GM12878 (cell line): ENCODE measurements at regions not wholly inside any gene's neighbourhood (a gene's known extent, or its start where the extent isn't known, plus 50 kb on each side); places are given as distances from the start of the nearest gene placed in this dataset.

Experiments
- ATAC-seq: fragments of 200-7000 bp; cut with Tn5 transposase; 3 replicates; pipeline ENCODE4 v1.9.1; 2020; ENCODE audit warnings: mild to moderate bottlenecking, moderate library complexity
- BruUV-seq: library from RNA; stranded (reverse); fragments of 400-500 nt; replicated peaks from 2 replicates; lab custom pipeline; 2021; lab: Mats Ljungman, UMichigan
- CTCF ChIA-PET: fragments of 300-600 bp; sonication (Branson Sonifier 250); formaldehyde crosslinking; extraction: SDS; loops from one replicate; lab custom pipeline; 2021; ENCODE audit warnings: inconsistent platforms; lab: Yijun Ruan, JAX
- POLR2A ChIA-PET: fragments of 350-600 bp; formaldehyde crosslinking; extraction: SDS; loops from one replicate; lab custom pipeline; 2021; ENCODE audit warnings: inconsistent platforms; lab: Charles Lee
- RAD21 ChIA-PET: fragments of 300-600 bp; sonication (Branson Sonifier 250); formaldehyde crosslinking; loops from one replicate; lab custom pipeline; 2023; ENCODE audit warnings: antibody characterized with exemption; ENCODE audit not compliant: unreplicated experiment; lab: Charles Lee
- SMC1A ChIA-PET: fragments of 300-600 bp; sonication (Branson Sonifier 250); formaldehyde crosslinking; loops from one replicate; lab custom pipeline; 2023; ENCODE audit not compliant: unreplicated experiment, uncharacterized antibody; lab: Charles Lee
- DNase-seq: peaks from one replicate; pipeline ENCODE4 v3.0.0-alpha.2; 2011; ENCODE audit warnings: low read depth, low spot score
- FAIRE-seq: peaks from 3 replicates; lab custom pipeline; 2011; peaks lifted over from hg19 to GRCh38; lab: Jason Lieb, UNC
- H2AFZ ChIP-seq: 2 replicates; pipeline ENCODE4 v1.6.0; 2011; ENCODE audit warnings: low read depth, low read length, control low read depth; ENCODE audit not compliant: control insufficient read depth
- H3K27ac ChIP-seq: 2 replicates; pipeline ENCODE4 v1.5.1; 2011; ENCODE audit warnings: control low read depth; ENCODE audit not compliant: control insufficient read depth, insufficient read depth
- H3K27me3 ChIP-seq, 2 experiments: replicated peaks in 1 of 2; 2 replicates each; pipeline versions ENCODE4 v1.6.0 to v1.6.1; 2011; ENCODE audit warnings: low read length in 1 of 2; ENCODE audit not compliant: control insufficient read depth in 2 of 2, insufficient read depth in 2 of 2
- H3K36me3 ChIP-seq, 2 experiments: 2 replicates each; pipeline ENCODE4 v1.5.1; 2011; ENCODE audit warnings: low read length in 1 of 2; ENCODE audit not compliant: control insufficient read depth in 2 of 2, insufficient read depth in 2 of 2
- H3K4me1 ChIP-seq: 2 replicates; pipeline ENCODE4 v1.6.1; 2011; ENCODE audit warnings: mild to moderate bottlenecking, low read length, moderate library complexity, mixed read lengths; ENCODE audit not compliant: control insufficient read depth, insufficient read depth
- H3K4me2 ChIP-seq: 2 replicates; pipeline ENCODE4 v1.6.0; 2011; ENCODE audit warnings: control low read depth; ENCODE audit not compliant: control insufficient read depth, insufficient read depth
- H3K4me3 ChIP-seq: fragments of 200-600 bp; sonication (generic); 2 replicates; pipeline ENCODE4 v1.5.1; 2016
- H3K79me2 ChIP-seq: 2 replicates; pipeline ENCODE4 v1.6.0; 2011; ENCODE audit warnings: low read length; ENCODE audit not compliant: control insufficient read depth, insufficient read depth
- H3K9ac ChIP-seq: 2 replicates; pipeline ENCODE4 v1.8.0; 2011; ENCODE audit warnings: low read length, control low read depth, mixed read lengths; ENCODE audit not compliant: control insufficient read depth, insufficient read depth
- H3K9me3 ChIP-seq: replicated peaks from 3 replicates; pipeline ENCODE4 v1.5.1; 2011; ENCODE audit warnings: mild to moderate bottlenecking, low read length; ENCODE audit not compliant: control insufficient read depth, insufficient read depth
- H4K20me1 ChIP-seq: 2 replicates; pipeline ENCODE4 v1.6.0; 2011; ENCODE audit not compliant: control insufficient read depth, insufficient read depth
- FOS ChIP-seq: IDR thresholded peaks from 3 replicates; pipeline ENCODE4 v1.6.1; 2011; ENCODE audit warnings: borderline replicate concordance; ENCODE audit not compliant: insufficient read length; ENCODE audit errors: extremely low read depth
- JUND ChIP-seq: IDR thresholded peaks from 2 replicates; pipeline ENCODE4 v1.6.1; 2012; ENCODE audit warnings: low read depth, mild to moderate bottlenecking, low read length, improper control_type of control experiment, moderate library complexity
- WGBS: methylation state at CpG from one replicate; pipeline ENCODE4 v1.1.6; 2016; ENCODE audit warnings: low lambda C conversion rate; ENCODE audit not compliant: insufficient replicate concordance, insufficient coverage; ENCODE audit errors: missing lambda C conversion rate; 5-methylcytosine and 5-hydroxymethylcytosine counted together
- in situ Hi-C: fragments of 300-500 bp; cut with MboI; formaldehyde crosslinking; loops from 9 replicates; pipeline ENCODE4 v1.14.3; 2018; ENCODE audit warnings: mixed read lengths
- intact Hi-C: fragments of 100-400 bp; cut with micrococcal nuclease; formaldehyde crosslinking; loops from one replicate; pipeline ENCODE4 v1.14.2; 2022; ENCODE audit not compliant: unreplicated experiment
- TF ChIP-seq, protein P1 (sequence below): fragments of 450-650 bp; IDR thresholded peaks from 2 replicates; pipeline ENCODE4 v1.6.1; 2016; ENCODE audit warnings: mild to moderate bottlenecking

DNA sequence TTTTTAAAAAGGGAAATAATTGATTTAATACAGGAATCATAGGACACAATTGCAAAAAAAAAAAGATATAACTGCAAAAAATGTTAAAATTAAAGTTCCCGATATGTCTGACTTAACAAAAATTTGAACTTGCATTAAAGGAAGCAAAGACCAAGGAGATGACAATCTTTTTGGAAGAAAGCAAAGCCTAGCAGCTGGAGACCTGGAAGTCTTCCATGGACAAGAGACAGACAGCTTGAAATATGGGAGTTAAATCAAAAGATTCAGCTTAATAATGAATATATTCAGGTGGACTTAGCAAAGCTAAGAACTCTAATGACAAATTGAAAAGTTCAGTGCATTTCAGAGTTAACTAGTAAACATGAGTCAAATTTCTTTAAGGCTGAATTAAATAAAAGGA, 568.7 kb upstream of the RGMB start (continued):
- TF ChIP-seq, protein P1, sequence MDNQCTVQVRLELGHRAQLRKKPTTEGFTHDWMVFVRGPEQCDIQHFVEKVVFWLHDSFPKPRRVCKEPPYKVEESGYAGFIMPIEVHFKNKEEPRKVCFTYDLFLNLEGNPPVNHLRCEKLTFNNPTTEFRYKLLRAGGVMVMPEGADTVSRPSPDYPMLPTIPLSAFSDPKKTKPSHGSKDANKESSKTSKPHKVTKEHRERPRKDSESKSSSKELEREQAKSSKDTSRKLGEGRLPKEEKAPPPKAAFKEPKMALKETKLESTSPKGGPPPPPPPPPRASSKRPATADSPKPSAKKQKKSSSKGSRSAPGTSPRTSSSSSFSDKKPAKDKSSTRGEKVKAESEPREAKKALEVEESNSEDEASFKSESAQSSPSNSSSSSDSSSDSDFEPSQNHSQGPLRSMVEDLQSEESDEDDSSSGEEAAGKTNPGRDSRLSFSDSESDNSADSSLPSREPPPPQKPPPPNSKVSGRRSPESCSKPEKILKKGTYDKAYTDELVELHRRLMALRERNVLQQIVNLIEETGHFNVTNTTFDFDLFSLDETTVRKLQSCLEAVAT, result no peak
- no peak for TF ChIP-seq JUND

DNA sequence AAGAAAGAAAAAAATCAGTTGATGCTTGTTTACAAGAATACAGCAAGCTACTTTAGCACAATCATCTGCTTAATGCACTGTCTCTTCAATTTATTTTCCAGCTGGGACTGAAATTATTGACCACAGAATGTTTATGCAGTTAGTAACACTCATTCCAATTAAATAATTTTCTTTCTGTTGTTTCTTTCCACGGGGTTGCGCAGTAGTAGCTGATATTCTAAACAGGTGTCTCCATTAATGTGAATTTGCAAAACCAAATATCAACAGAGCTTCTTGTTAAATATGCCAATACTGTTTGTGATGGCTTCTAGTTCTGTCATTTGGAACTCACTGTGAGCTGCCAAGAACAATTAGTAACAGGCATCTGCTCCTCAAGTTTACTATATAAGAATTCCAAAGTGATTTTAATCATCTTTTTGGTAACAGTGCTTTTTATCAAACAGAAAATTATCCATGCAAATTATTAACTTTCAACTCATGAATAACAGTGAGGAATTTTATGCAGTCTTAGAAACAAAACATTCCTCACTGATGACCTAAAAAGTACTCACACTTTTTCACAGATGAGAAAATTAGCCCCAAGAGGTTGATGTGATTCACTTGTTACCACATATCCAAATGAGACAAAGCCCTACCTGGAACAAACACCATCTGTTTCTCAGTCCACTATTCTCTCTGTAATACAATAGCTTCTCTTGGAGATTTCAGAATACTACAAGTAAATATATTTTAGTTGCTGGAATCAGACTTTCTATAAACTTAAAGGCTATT, 567.6 kb upstream of the RGMB start:
- H3K9ac ChIP-seq, result no peak overlapping the region

More for the DNA sequence above, 567.6 kb upstream of the RGMB start:
- no peak overlapping the region for H2AFZ ChIP-seq
- ATAC-seq, result no peak
- ChIA-PET CTCF (interaction anchor here (0.7 to 1.3 kb wide), 3 partner anchors 13 to 975 kb away, joined by 3 to 4 read pairs (median 3); no protein-coding TSS in a partner anchor), RAD21 (no interaction called here)
- no peaks in the 10 kb centered on the region for H3K36me3 ChIP-seq
- H3K4me3 ChIP-seq, result no peak overlapping the region
- no peak overlapping the region for H3K4me2 ChIP-seq
- DNase-seq, result no peak
- H3K27ac ChIP-seq, result no peak overlapping the region
- H3K27me3 ChIP-seq, result no peaks in the 10 kb centered on the region
- in situ Hi-C loops, result no loop called here
- no peak for TF ChIP-seq FOS
- TF ChIP-seq, all 136 proteins: peak for 0
- intact Hi-C loops, result no loop called here
- Histone ChIP-seq H3K79me2 (no peaks in the 10 kb centered on the region), H3K4me1 (no peaks in the 10 kb centered on the region), H4K20me1 (no peaks in the 10 kb centered on the region), H3K9me3 (no peaks in the 10 kb centered on the region; the same call in 2 of the 3 replicates)
- SMC1A ChIA-PET, result interaction anchor here (0.7 to 1.9 kb wide), 4 partner anchors 9 to 509 kb away, joined by 3 to 4 read pairs (median 4); no protein-coding TSS in a partner anchor
- FAIRE-seq, result no peak
- POLR2A ChIA-PET, result interaction anchor here (0.5 kb wide), 1 partner anchor 254 kb away, joined by 5 read pairs; no protein-coding TSS in a partner anchor
- no TSS peak for BruUV-seq
- 2% methylated on average over 2 of the region's 2 CpGs for whole genome bisulfite sequencing
